ENCODE measurements at regions not wholly inside any gene's neighbourhood (a gene's known extent, or its start where the extent isn't known, plus 50 kb on each side); places are given as distances from the start of the nearest gene placed in this dataset.

GRCh38 chr20:1710484-1710883 is 52.9 kb upstream of the SIRPG start:
- no peaks in the 10 kb centered on the region for H3K4me1 ChIP-seq
- intact Hi-C loops (cut with DNase I; ENCODE audit: low total_unique reads), result no loop called here
- no peaks in the 10 kb centered on the region for H3K27me3 ChIP-seq
- no peak overlapping the region for H3K27ac ChIP-seq
- TF ChIP-seq POLR2A (IDR thresholded peaks at IDR 0.05) (no peak), CTCF (IDR thresholded peaks at IDR 0.05) (no peak), POLR2AphosphoS5 (IDR thresholded peaks at IDR 0.05) (no peak)
- H3K36me3 ChIP-seq, result no peaks in the 10 kb centered on the region
- H3K9me3 ChIP-seq, result peaks cover 0 to 10% of the 10 kb centered on the region in 2 donors
- DNase-seq (ENCODE audit: low spot score in 2 of 2), result no peak
- no peak overlapping the region for H3K4me3 ChIP-seq

DNA sequence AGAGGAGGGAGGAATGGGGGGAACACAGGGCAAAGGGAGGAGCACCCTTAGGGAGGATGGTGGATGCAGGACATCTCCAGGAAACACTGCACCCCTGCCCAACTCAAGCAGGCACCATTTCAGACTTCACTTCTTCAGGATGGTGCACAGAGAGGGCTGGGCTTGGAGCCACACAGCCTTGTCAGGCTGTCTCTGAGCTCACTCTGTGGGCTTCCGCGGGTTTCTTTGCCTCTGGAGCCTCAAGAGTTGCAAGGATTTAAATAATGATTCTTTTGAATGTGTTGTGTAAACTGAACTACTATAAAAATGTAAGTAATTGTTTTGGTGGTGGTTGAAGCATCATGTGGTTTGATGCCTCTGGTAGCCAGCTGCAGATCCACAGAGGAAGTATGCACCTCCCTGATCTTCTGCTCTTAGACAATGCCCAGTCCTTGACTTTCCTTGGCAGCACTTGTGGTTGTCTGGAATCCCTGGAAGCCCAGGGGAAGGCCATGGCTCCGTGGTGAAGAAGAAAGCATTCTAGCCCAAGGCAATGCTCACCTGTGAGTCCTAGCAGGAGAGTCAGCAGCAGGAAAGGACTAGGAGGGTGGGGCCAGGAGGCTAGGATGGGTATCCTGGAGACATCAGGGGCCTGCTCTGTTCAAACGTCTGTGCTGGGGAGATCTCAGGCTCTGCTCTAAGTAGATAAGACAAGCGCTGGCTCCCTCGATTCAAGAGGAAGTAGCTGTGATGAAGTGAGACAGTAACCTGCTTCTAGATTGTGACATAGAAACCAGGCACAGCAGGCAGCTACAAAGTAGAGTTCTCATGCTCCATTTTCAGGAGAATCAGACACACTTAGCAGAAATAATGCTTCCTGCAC is 50.2 kb upstream of the SIRPG start:
- no peak for TF ChIP-seq CTCF (IDR thresholded peaks at IDR 0.05)
- no peak for TF ChIP-seq POLR2AphosphoS5 (IDR thresholded peaks at IDR 0.05)
- no peak for TF ChIP-seq POLR2A (IDR thresholded peaks at IDR 0.05)
- intact Hi-C loops (cut with DNase I; ENCODE audit: low total_unique reads), result no loop called here

More for the DNA sequence above, 50.2 kb upstream of the SIRPG start:
- Histone ChIP-seq H3K9me3 (peaks cover 0 to 10% of the 10 kb centered on the region in 2 donors), H3K4me3 (no peak overlapping the region), H3K4me1 (no peaks in the 10 kb centered on the region), H3K36me3 (no peaks in the 10 kb centered on the region), H3K27ac (no peak overlapping the region), H3K27me3 (no peaks in the 10 kb centered on the region)
- DNase-seq (ENCODE audit: low spot score in 2 of 2), result no peak
